Keratinocyte (primary cell): ENCODE measurements at regions not wholly inside any gene's neighbourhood (a gene's known extent, or its start where the extent isn't known, plus 50 kb on each side); places are given as distances from the start of the nearest gene placed in this dataset.

ENCODE experiments used
- DNase-seq: peaks from one replicate; pipeline ENCODE4 v3.0.0-alpha.2; 2011; ENCODE audit warnings: low read depth, missing footprints, low spot score
- FAIRE-seq: peaks from 2 replicates; lab custom pipeline; 2011; peaks lifted over from hg19 to GRCh38; lab: Jason Lieb, UNC
- H2AFZ ChIP-seq: 2 replicates; pipeline ENCODE4 v1.6.0; 2012; ENCODE audit warnings: low read length, control low read depth, inconsistent platforms; ENCODE audit not compliant: control insufficient read depth
- H3K27ac ChIP-seq: 2 replicates; pipeline ENCODE4 v1.5.1; 2011; ENCODE audit warnings: low read length; ENCODE audit not compliant: control insufficient read depth, insufficient read depth
- H3K27me3 ChIP-seq: 3 replicates; pipeline ENCODE4 v1.6.0; 2011; ENCODE audit warnings: low read length; ENCODE audit not compliant: control insufficient read depth, insufficient read depth; ENCODE audit errors: extremely low read depth
- H3K36me3 ChIP-seq, 2 experiments: 2 replicates in 1 of 2; 3 replicates in 1 of 2; pipeline ENCODE4 v1.5.1; 2011; ENCODE audit warnings: low read length in 2 of 2, mild to moderate bottlenecking in 1 of 2; ENCODE audit not compliant: control insufficient read depth in 2 of 2, insufficient read depth in 2 of 2; ENCODE audit errors: extremely low read depth in 1 of 2
- H3K4me1 ChIP-seq: 3 replicates; pipeline ENCODE4 v1.5.1; 2011; ENCODE audit warnings: low read length; ENCODE audit not compliant: control insufficient read depth, insufficient read depth; ENCODE audit errors: extremely low read depth
- H3K4me2 ChIP-seq: 3 replicates; pipeline ENCODE4 v1.6.0; 2011; ENCODE audit warnings: low read depth, low read length; ENCODE audit not compliant: control insufficient read depth, insufficient read depth; ENCODE audit errors: extremely low read depth
- H3K4me3 ChIP-seq, 3 experiments: fragments of 200-600 bp in 1 of 3; sonication (generic) in 1 of 3; 2 replicates in 2 of 3; 3 replicates in 1 of 3; pipeline ENCODE4 v1.5.1; 2011 to 2016; ENCODE audit warnings: low read length in 3 of 3, mild to moderate bottlenecking in 3 of 3, control low read depth in 2 of 3, inconsistent platforms in 1 of 3, low read depth in 1 of 3, mixed read lengths in 1 of 3, mixed run types in 1 of 3, moderate library complexity in 1 of 3; ENCODE audit not compliant: control insufficient read depth in 2 of 3, insufficient read depth in 2 of 3; ENCODE audit errors: extremely low read depth in 1 of 3
- H3K79me2 ChIP-seq: 2 replicates; pipeline ENCODE4 v1.6.0; 2012; ENCODE audit warnings: low read length; ENCODE audit not compliant: control insufficient read depth, insufficient read depth
- H3K9ac ChIP-seq: 3 replicates; pipeline ENCODE4 v1.6.0; 2011; ENCODE audit warnings: low read length; ENCODE audit not compliant: control insufficient read depth, insufficient read depth; ENCODE audit errors: extremely low read depth
- H3K9me1 ChIP-seq: 3 replicates; pipeline ENCODE4 v1.6.0; 2011; ENCODE audit warnings: low read length; ENCODE audit not compliant: control insufficient read depth, insufficient read depth; ENCODE audit errors: extremely low read depth
- H3K9me3 ChIP-seq: 2 replicates; pipeline ENCODE4 v1.5.1; 2012; ENCODE audit warnings: low read depth, low read length; ENCODE audit not compliant: control insufficient read depth
- H4K20me1 ChIP-seq: 3 replicates; pipeline ENCODE4 v1.6.0; 2011; ENCODE audit warnings: low read length; ENCODE audit not compliant: control insufficient read depth, insufficient read depth; ENCODE audit errors: extremely low read depth
- CTCF ChIP-seq, 3 experiments: IDR thresholded peaks in 1 of 3; conservative IDR thresholded peaks in 1 of 3; optimal IDR thresholded peaks in 1 of 3; 2 replicates in 2 of 3; 3 replicates in 1 of 3; pipeline versions ENCODE3 to v1.5.1; 2011; ENCODE audit warnings: low read length in 3 of 3, mild to moderate bottlenecking in 3 of 3, moderate library complexity in 2 of 3, control low read depth in 1 of 3, inconsistent platforms in 1 of 3; ENCODE audit not compliant: insufficient read depth in 2 of 3; ENCODE audit errors: extremely low read depth in 1 of 3
- EZH2 ChIP-seq: IDR thresholded peaks from one replicate; pipeline ENCODE4 v1.6.1; 2012; ENCODE audit warnings: inconsistent platforms, mild to moderate bottlenecking, low read length, moderate library complexity
- dilution Hi-C: fragments of 300-500 bp; cut with MboI; formaldehyde crosslinking; loops from one replicate; pipeline ENCODE4 v1.7.0; 2020; ENCODE audit warnings: low sequenced_read_pairs; ENCODE audit not compliant: extremely low pct_ligation_motif_present

- Histone ChIP-seq H3K27me3 (peaks cover 4% of the 10 kb centered on the region), H3K9ac (no peak overlapping the region), H3K9me3 (no peaks in the 10 kb centered on the region), H4K20me1 (no peaks in the 10 kb centered on the region), H2AFZ (no peak overlapping the region), H3K4me1 (no peaks in the 10 kb centered on the region), H3K36me3 (no peaks in the 10 kb centered on the region), H3K27ac (no peak overlapping the region), H3K79me2 (no peaks in the 10 kb centered on the region), H3K9me1 (no peaks in the 10 kb centered on the region), H3K4me3 (no peak overlapping the region), H3K4me2 (no peak overlapping the region)
- no peak for DNase-seq
- dilution Hi-C loops = no loop called here
- no peak for TF ChIP-seq CTCF (optimal IDR thresholded peaks at IDR 0.05 in 1 of 3, IDR thresholded peaks at IDR 0.05 in 1 of 3, conservative IDR thresholded peaks at IDR 0.05 in 1 of 3; ENCODE audit: extremely low read depth in 1 of 3, insufficient read depth in 2 of 3, low read length in 3 of 3)
- TF ChIP-seq EZH2 = no peak
- no peak for FAIRE-seq
These were observed 147.5 kb downstream of the THBS2 start for GRCh38 chr6:169106176-169106575.

- Histone ChIP-seq H3K27ac (no peak overlapping the region), H3K9me1 (no peaks in the 10 kb centered on the region), H3K27me3 (no peaks in the 10 kb centered on the region), H3K79me2 (no peaks in the 10 kb centered on the region), H3K36me3 (no peaks in the 10 kb centered on the region), H3K9me3 (no peaks in the 10 kb centered on the region), H3K9ac (no peak overlapping the region), H3K4me1 (no peaks in the 10 kb centered on the region), H3K4me2 (no peak overlapping the region), H3K4me3 (no peak overlapping the region), H4K20me1 (no peaks in the 10 kb centered on the region), H2AFZ (no peak overlapping the region)
- dilution Hi-C loops = no loop called here
- FAIRE-seq (no peak), DNase-seq (no peak)
- TF ChIP-seq EZH2 (no peak), CTCF (optimal IDR thresholded peaks at IDR 0.05 in 1 of 3, IDR thresholded peaks at IDR 0.05 in 1 of 3, conservative IDR thresholded peaks at IDR 0.05 in 1 of 3; ENCODE audit: extremely low read depth in 1 of 3, insufficient read depth in 2 of 3, low read length in 3 of 3) (no peak)
These were observed 151.7 kb downstream of the THBS2 start for GRCh38 chr6:169101981-169102380.
